ENCODE measurements at regions not wholly inside any gene's neighbourhood (a gene's known extent, or its start where the extent isn't known, plus 50 kb on each side); places are given as distances from the start of the nearest gene placed in this dataset.
"Not testable (repeated sequence)": the region's sequence is repeated elsewhere in the genome, so short reads cannot be mapped to it uniquely, and the experiment has no call there.

- H3K4me3 ChIP-seq: no peak overlapping the region
- intact Hi-C loops (cut with DNase I): no loop called here
- DNase-seq: no peak
- no peak overlapping the region for H3K27ac ChIP-seq
- no peaks in the 10 kb centered on the region for H3K9me3 ChIP-seq
- no peaks in the 10 kb centered on the region for H3K4me1 ChIP-seq
- H3K36me3 ChIP-seq: no peaks in the 10 kb centered on the region
- no peaks in the 10 kb centered on the region for H3K27me3 ChIP-seq
- TF ChIP-seq CTCF (IDR thresholded peaks at IDR 0.05): no peak
- ATAC-seq: no peak
- WGBS (ENCODE audit: insufficient coverage, low coverage, low lambda C conversion rate, missing lambda C conversion rate): 68% methylated on average over 5 of the region's 5 CpGs
Measured at GRCh38 chr3:64361962-64362735, 136.9 kb upstream of the PRICKLE2 start.

GRCh38 chr3:64361036-64361435 lies 135.8 kb upstream of the PRICKLE2 start:
- H3K27ac ChIP-seq; H3K27me3 ChIP-seq; ATAC-seq; H3K4me3 ChIP-seq; intact Hi-C loops (cut with DNase I); H3K4me1 ChIP-seq; DNase-seq; H3K36me3 ChIP-seq; H3K9me3 ChIP-seq: not testable (repeated sequence)
- 88% methylated on average over 3 of the region's 4 CpGs for WGBS (ENCODE audit: insufficient coverage, low coverage, low lambda C conversion rate, missing lambda C conversion rate)

- Histone ChIP-seq H3K4me1 (no peaks in the 10 kb centered on the region), H3K4me3 (no peak overlapping the region), H3K27me3 (no peaks in the 10 kb centered on the region), H3K9me3 (no peaks in the 10 kb centered on the region), H3K36me3 (no peaks in the 10 kb centered on the region), H3K27ac (no peak overlapping the region)
- WGBS (ENCODE audit: insufficient coverage, low coverage, low lambda C conversion rate, missing lambda C conversion rate): 77% methylated on average over 6 of the region's 6 CpGs
- TF ChIP-seq POLR2A (IDR thresholded peaks at IDR 0.05) (no peak), CTCF (IDR thresholded peaks at IDR 0.05) (no peak)
- DNase-seq (no peak), ATAC-seq (no peak)
- intact Hi-C loops (cut with DNase I): no loop called here
Measured at GRCh38 chr3:64360280-64360679, 135.0 kb upstream of the PRICKLE2 start.

GRCh38 chr3:64359735-64360134 lies 134.5 kb upstream of the PRICKLE2 start:
- Histone ChIP-seq H3K27ac (no peak overlapping the region), H3K9me3 (no peaks in the 10 kb centered on the region), H3K4me3 (no peak overlapping the region), H3K4me1 (no peaks in the 10 kb centered on the region), H3K36me3 (no peaks in the 10 kb centered on the region), H3K27me3 (no peaks in the 10 kb centered on the region)
- 43% methylated on average over 4 of the region's 4 CpGs for WGBS (ENCODE audit: insufficient coverage, low coverage, low lambda C conversion rate, missing lambda C conversion rate)
- TF ChIP-seq POLR2A (IDR thresholded peaks at IDR 0.05) (no peak), CTCF (IDR thresholded peaks at IDR 0.05) (no peak)
- ATAC-seq (peak in 1 of 4 donors; percentile 10), DNase-seq (no peak)
- intact Hi-C loops (cut with DNase I): no loop called here

- H3K4me3 ChIP-seq: no peak overlapping the region
- intact Hi-C loops (cut with DNase I): no loop called here
- H3K27ac ChIP-seq: no peak overlapping the region
- H3K4me1 ChIP-seq: no peaks in the 10 kb centered on the region
- no peaks in the 10 kb centered on the region for H3K27me3 ChIP-seq
- 52% methylated on average over 4 of the region's 4 CpGs for WGBS (ENCODE audit: insufficient coverage, low coverage, low lambda C conversion rate, missing lambda C conversion rate)
- no peaks in the 10 kb centered on the region for H3K36me3 ChIP-seq
- TF ChIP-seq POLR2A (IDR thresholded peaks at IDR 0.05) (no peak), CTCF (IDR thresholded peaks at IDR 0.05) (no peak)
- no peaks in the 10 kb centered on the region for H3K9me3 ChIP-seq
- no peak for ATAC-seq
- no peak for DNase-seq
Measured at GRCh38 chr3:64358853-64359252, 133.6 kb upstream of the PRICKLE2 start.
